Endothelial cell of umbilical vein (primary cell): ENCODE measurements at regions not wholly inside any gene's neighbourhood (a gene's known extent, or its start where the extent isn't known, plus 50 kb on each side); places are given as distances from the start of the nearest gene placed in this dataset.
A peak's percentile ranks its signal among the peaks of the same experiment; 100 is the strongest.

Experiments
- BruUV-seq: library from RNA; stranded (reverse); fragments of 400-500 nt; replicated peaks from 2 replicates; lab custom pipeline; 2021; lab: Mats Ljungman, UMichigan
- CTCF ChIA-PET: fragments of 300-600, 350-600 bp; sonication (Branson Sonifier 250); formaldehyde crosslinking; loops from one replicate; lab custom pipeline; 2021; ENCODE audit warnings: antibody characterized with exemption, inconsistent platforms; lab: Charles Lee
- POLR2A ChIA-PET: fragments of 300-600, 350-600 bp; sonication (Branson Sonifier 250); formaldehyde crosslinking; loops from one replicate; lab custom pipeline; 2021; ENCODE audit warnings: antibody characterized with exemption, inconsistent platforms; lab: Charles Lee
- DNase-seq: peaks from one replicate; pipeline ENCODE4 v3.0.0-alpha.2; 2011; ENCODE audit warnings: low read depth, low spot score
- FAIRE-seq: peaks from 2 replicates; lab custom pipeline; 2011; peaks lifted over from hg19 to GRCh38; lab: Jason Lieb, UNC
- H2AFZ ChIP-seq: 2 replicates; pipeline ENCODE4 v1.6.0; 2012; ENCODE audit warnings: low read depth, low read length, control low read depth, inconsistent platforms
- H3K27ac ChIP-seq: 2 replicates; pipeline ENCODE4 v1.5.1; 2011; ENCODE audit warnings: low read depth, mild to moderate bottlenecking, control low read depth, low read length, moderate library complexity; ENCODE audit not compliant: insufficient read depth
- H3K27me3 ChIP-seq, 2 experiments: 2 replicates each; pipeline versions ENCODE4 v1.6.0 to v1.6.1; 2011; ENCODE audit warnings: low read length in 2 of 2, mixed read lengths in 1 of 2; ENCODE audit not compliant: control insufficient read depth in 2 of 2, insufficient read depth in 2 of 2
- H3K36me3 ChIP-seq, 2 experiments: 2 replicates in 1 of 2; 3 replicates in 1 of 2; pipeline ENCODE4 v1.5.1; 2011; ENCODE audit warnings: low read length in 2 of 2, mild to moderate bottlenecking in 1 of 2, moderate library complexity in 1 of 2; ENCODE audit not compliant: control insufficient read depth in 2 of 2, insufficient read depth in 2 of 2; ENCODE audit errors: extremely low read depth in 1 of 2
- H3K4me1 ChIP-seq: 3 replicates; pipeline ENCODE4 v1.5.1; 2011; ENCODE audit warnings: mild to moderate bottlenecking, low read length; ENCODE audit not compliant: control insufficient read depth, insufficient read depth; ENCODE audit errors: extremely low read depth
- H3K4me2 ChIP-seq: 2 replicates; pipeline ENCODE4 v1.6.1; 2011; ENCODE audit warnings: low read length, control low read depth, mixed read lengths; ENCODE audit not compliant: insufficient read depth
- H3K4me3 ChIP-seq, 3 experiments: fragments of 200-600 bp in 1 of 3; sonication (generic), shearing (Covaris generic) in 1 of 3; replicated peaks in 1 of 3; 2 replicates each; pipeline ENCODE4 v1.5.1; 2011 to 2016; ENCODE audit warnings: control low read depth in 3 of 3, low read length in 3 of 3, mild to moderate bottlenecking in 2 of 3, inconsistent platforms in 1 of 3, low read depth in 1 of 3, moderate library complexity in 1 of 3; ENCODE audit not compliant: insufficient read depth in 1 of 3
- H3K79me2 ChIP-seq: 2 replicates; pipeline ENCODE4 v1.6.0; 2012; ENCODE audit warnings: low read length, inconsistent platforms; ENCODE audit not compliant: control insufficient read depth, insufficient read depth
- H3K9ac ChIP-seq: replicated peaks from 2 replicates; pipeline ENCODE3; 2011; ENCODE audit warnings: low read length, control low read depth; ENCODE audit not compliant: insufficient read depth; ENCODE audit errors: extremely low read depth
- H3K9me1 ChIP-seq: replicated peaks from 3 replicates; pipeline ENCODE4 v1.6.0; 2011; ENCODE audit warnings: mild to moderate bottlenecking, low read length; ENCODE audit not compliant: control insufficient read depth, insufficient read depth; ENCODE audit errors: extremely low read depth
- H3K9me3 ChIP-seq: replicated peaks from 2 replicates; pipeline ENCODE4 v1.5.1; 2012; ENCODE audit warnings: low read length, inconsistent platforms; ENCODE audit not compliant: control insufficient read depth, insufficient read depth
- H4K20me1 ChIP-seq: replicated peaks from 2 replicates; pipeline ENCODE3; 2011; ENCODE audit warnings: mild to moderate bottlenecking, low read length; ENCODE audit not compliant: control insufficient read depth, insufficient read depth; ENCODE audit errors: extremely low read depth
- CTCF ChIP-seq, 2 donors: IDR thresholded peaks; 1 replicate in 1 of 2; 2 replicates in 1 of 2; pipeline ENCODE4 v1.5.1; 2011; ENCODE audit warnings: low read length in 2 of 2, mild to moderate bottlenecking in 2 of 2, moderate library complexity in 2 of 2, control low read depth in 1 of 2, inconsistent platforms in 1 of 2, low read depth in 1 of 2; ENCODE audit not compliant: insufficient read depth in 1 of 2; ENCODE audit errors: extremely low read depth in 1 of 2
- EZH2 ChIP-seq: IDR thresholded peaks from 2 replicates; pipeline ENCODE4 v1.6.1; 2012; ENCODE audit warnings: borderline replicate concordance, low read depth, mild to moderate bottlenecking, moderate library complexity, low read length, inconsistent platforms; ENCODE audit not compliant: severe bottlenecking
- FOS ChIP-seq: IDR thresholded peaks from 2 replicates; pipeline ENCODE4 v1.6.1; 2011; ENCODE audit warnings: mild to moderate bottlenecking, low read length, moderate library complexity, borderline replicate concordance; ENCODE audit not compliant: insufficient read depth
- GATA2 ChIP-seq: IDR thresholded peaks from 2 replicates; pipeline ENCODE4 v1.7.0; 2011; ENCODE audit warnings: low read depth, mild to moderate bottlenecking, moderate library complexity, mixed read lengths, low read length; ENCODE audit not compliant: insufficient read length, insufficient read depth
- JUN ChIP-seq: IDR thresholded peaks from 2 replicates; pipeline ENCODE4 v1.6.1; 2011; ENCODE audit warnings: borderline replicate concordance, low read depth; ENCODE audit not compliant: insufficient read length, insufficient read depth
- MAX ChIP-seq: IDR thresholded peaks from 2 replicates; pipeline ENCODE4 v1.6.1; 2011; ENCODE audit not compliant: insufficient read depth, insufficient read length
- MYC ChIP-seq: IDR thresholded peaks from one replicate; pipeline ENCODE4 v1.6.1; 2011; ENCODE audit warnings: mild to moderate bottlenecking, low read depth, low read length
- POLR2A ChIP-seq: IDR thresholded peaks from 2 replicates; pipeline ENCODE4 v1.6.1; 2012; ENCODE audit warnings: low read depth, mild to moderate bottlenecking, control low read depth, low read length
- POLR2AphosphoS5 ChIP-seq: IDR thresholded peaks from 2 replicates; pipeline ENCODE4 v1.6.1; 2012; ENCODE audit warnings: low read depth, mild to moderate bottlenecking, control low read depth, low read length, moderate library complexity; ENCODE audit not compliant: insufficient read depth
- dilution Hi-C: fragments of 300-500 bp; cut with MboI; formaldehyde crosslinking; loops from one replicate; pipeline ENCODE4 v1.15.0; 2019; ENCODE audit warnings: low sequenced_read_pairs; ENCODE audit not compliant: extremely low pct_ligation_motif_present
- intact Hi-C: fragments of 100-400 bp; cut with micrococcal nuclease; formaldehyde crosslinking; loops from one replicate; pipeline ENCODE4 v1.10.0; 2022

GRCh38 chr10:21278491-21279216 lies 246.8 kb downstream of the SKIDA1 start:
- peak; percentile 90 for DNase-seq
- H3K9me1 ChIP-seq, result no peaks in the 10 kb centered on the region
- no peaks in the 10 kb centered on the region for H3K79me2 ChIP-seq
- dilution Hi-C loops (no loop called here), intact Hi-C loops (loop anchor here (1.0 to 2.0 kb wide), 11 partner anchors 14 to 676 kb away; partner anchors contain the start of gene MLLT10)
- H3K9ac ChIP-seq, result no peak overlapping the region
- no peak overlapping the region for H3K4me3 ChIP-seq
- BruUV-seq, result no TSS peak
- H3K27me3 ChIP-seq, result no peaks in the 10 kb centered on the region
- no peaks in the 10 kb centered on the region for H3K36me3 ChIP-seq
- FAIRE-seq, result peak; percentile 63
- ChIA-PET POLR2A (interaction anchor here (1.1 kb wide), 1 partner anchor 217 kb away, joined by 3 read pairs; no protein-coding TSS in a partner anchor), CTCF (interaction anchor here (0.6 to 6.0 kb wide), 57 partner anchors 9 to 1710 kb away, joined by 3 to 125 read pairs (median 4); partner anchors contain the start of gene SKIDA1)
- H3K9me3 ChIP-seq, result no peaks in the 10 kb centered on the region
- peak; percentile 73 to 77 for TF ChIP-seq CTCF (IDR thresholded peaks at IDR 0.05; ENCODE audit: extremely low read depth in 1 of 2, insufficient read depth in 1 of 2, low read depth in 1 of 2, low read length in 2 of 2)
- TF ChIP-seq JUN, result no peak
- TF ChIP-seq POLR2AphosphoS5, result no peak
- peak overlapping the region; percentile 61 for H2AFZ ChIP-seq
- no peak overlapping the region for H3K27ac ChIP-seq
- H4K20me1 ChIP-seq, result no peaks in the 10 kb centered on the region
- no peak overlapping the region for H3K4me2 ChIP-seq
- peaks cover 2% of the 10 kb centered on the region for H3K4me1 ChIP-seq

- no peak overlapping the region for H3K4me2 ChIP-seq
- no peaks in the 10 kb centered on the region for H4K20me1 ChIP-seq
- ChIA-PET CTCF (interaction anchor here (1.0 to 5.8 kb wide), 3 partner anchors 101 to 680 kb away, joined by 3 to 96 read pairs (median 4); no protein-coding TSS in a partner anchor), POLR2A (no interaction called here)
- no peak overlapping the region for H2AFZ ChIP-seq
- H3K27ac ChIP-seq, result no peak overlapping the region
- H3K79me2 ChIP-seq, result no peaks in the 10 kb centered on the region
- FAIRE-seq (no peak), DNase-seq (no peak)
- H3K4me1 ChIP-seq, result peaks cover 3% of the 10 kb centered on the region
- no peak overlapping the region for H3K4me3 ChIP-seq
- no peaks in the 10 kb centered on the region for H3K36me3 ChIP-seq
- H3K9me1 ChIP-seq, result no peaks in the 10 kb centered on the region
- intact Hi-C loops (no loop called here), dilution Hi-C loops (no loop called here)
- BruUV-seq, result no TSS peak
- TF ChIP-seq EZH2 (no peak), GATA2 (no peak), JUN (no peak), MAX (no peak), CTCF (IDR thresholded peaks at IDR 0.05; ENCODE audit: extremely low read depth in 1 of 2, insufficient read depth in 1 of 2, low read depth in 1 of 2, low read length in 2 of 2) (no peak), POLR2AphosphoS5 (no peak), FOS (no peak), POLR2A (no peak), MYC (no peak)
- H3K9me3 ChIP-seq, result no peaks in the 10 kb centered on the region
- no peaks in the 10 kb centered on the region for H3K27me3 ChIP-seq
- H3K9ac ChIP-seq, result no peak overlapping the region
Measured at GRCh38 chr10:21273400-21273968, 252.0 kb downstream of the SKIDA1 start.
